WTC11 (cell line): ENCODE measurements at regions not wholly inside any gene's neighbourhood (a gene's known extent, or its start where the extent isn't known, plus 50 kb on each side); places are given as distances from the start of the nearest gene placed in this dataset.

Experiments used
- CBFB ChIP-seq: sonication (generic); formaldehyde crosslinking; IDR thresholded peaks from 2 replicates; pipeline ENCODE4 v1.8.1; 2022; ENCODE audit warnings: mild to moderate bottlenecking, low read depth, missing genetic modification reagents
- CREB1 ChIP-seq: sonication (generic); formaldehyde crosslinking; IDR thresholded peaks from 2 replicates; pipeline ENCODE4 v1.8.0; 2023; ENCODE audit warnings: mild to moderate bottlenecking, missing genetic modification reagents
- ELF4 ChIP-seq: sonication (generic); formaldehyde crosslinking; IDR thresholded peaks from 2 replicates; pipeline ENCODE4 v1.8.1; 2022; ENCODE audit warnings: low read depth, mild to moderate bottlenecking, moderate library complexity, missing genetic modification reagents
- ESRRA ChIP-seq: sonication (generic); formaldehyde crosslinking; IDR thresholded peaks from 2 replicates; pipeline ENCODE4 v1.8.1; 2022; ENCODE audit warnings: mild to moderate bottlenecking, missing genetic modification reagents, borderline replicate concordance
- NFE2L1 ChIP-seq: sonication (generic); formaldehyde crosslinking; IDR thresholded peaks from 2 replicates; pipeline ENCODE4 v1.8.1; 2023; ENCODE audit warnings: missing genetic modification reagents
- SOX15 ChIP-seq: fragments of 250-450 bp; sonication (Bioruptor Pico); IDR thresholded peaks from 2 replicates; pipeline ENCODE4 v1.9.0; 2021; ENCODE audit warnings: mild to moderate bottlenecking
- ZNF263 ChIP-seq: sonication (generic); formaldehyde crosslinking; IDR thresholded peaks from 2 replicates; pipeline ENCODE4 v1.8.1; 2022; ENCODE audit warnings: low read depth, mild to moderate bottlenecking, moderate library complexity, missing genetic modification reagents
- TF ChIP-seq, protein P1 (sequence below): fragments of 200-600 bp; IDR thresholded peaks from 2 replicates; pipeline ENCODE4 v1.8.0; 2022; ENCODE audit warnings: antibody characterized with exemption

DNA sequence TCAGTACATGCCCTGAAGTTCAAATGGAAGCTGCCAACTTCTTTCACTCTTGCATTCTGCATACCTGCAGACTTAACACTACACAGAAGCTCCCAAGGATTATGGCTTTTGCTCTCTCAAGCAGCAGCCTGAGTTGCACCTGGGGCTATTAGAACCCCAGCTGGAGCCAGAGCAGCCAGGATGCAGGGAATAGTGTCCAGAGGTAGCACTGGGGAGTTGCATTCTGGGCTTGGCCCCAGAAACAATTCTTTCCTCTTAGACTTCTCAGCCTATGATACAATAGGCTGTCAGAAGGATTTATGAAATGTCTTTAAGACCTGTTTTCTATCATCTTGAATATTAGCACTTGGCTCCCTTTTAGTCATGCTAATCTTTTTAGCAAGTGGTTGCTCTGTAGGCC lies 886.7 kb upstream of the GHITM start:
- TF ChIP-seq CREB1 (CRISPR knock-in tag) (no peak), ELF4 (CRISPR knock-in tag) (no peak), ZNF263 (CRISPR knock-in tag) (no peak), NFE2L1 (no peak), CBFB (no peak), ESRRA (CRISPR knock-in tag) (no peak), SOX15 (CRISPR knock-in tag) (no peak)
- TF ChIP-seq, protein P1, sequence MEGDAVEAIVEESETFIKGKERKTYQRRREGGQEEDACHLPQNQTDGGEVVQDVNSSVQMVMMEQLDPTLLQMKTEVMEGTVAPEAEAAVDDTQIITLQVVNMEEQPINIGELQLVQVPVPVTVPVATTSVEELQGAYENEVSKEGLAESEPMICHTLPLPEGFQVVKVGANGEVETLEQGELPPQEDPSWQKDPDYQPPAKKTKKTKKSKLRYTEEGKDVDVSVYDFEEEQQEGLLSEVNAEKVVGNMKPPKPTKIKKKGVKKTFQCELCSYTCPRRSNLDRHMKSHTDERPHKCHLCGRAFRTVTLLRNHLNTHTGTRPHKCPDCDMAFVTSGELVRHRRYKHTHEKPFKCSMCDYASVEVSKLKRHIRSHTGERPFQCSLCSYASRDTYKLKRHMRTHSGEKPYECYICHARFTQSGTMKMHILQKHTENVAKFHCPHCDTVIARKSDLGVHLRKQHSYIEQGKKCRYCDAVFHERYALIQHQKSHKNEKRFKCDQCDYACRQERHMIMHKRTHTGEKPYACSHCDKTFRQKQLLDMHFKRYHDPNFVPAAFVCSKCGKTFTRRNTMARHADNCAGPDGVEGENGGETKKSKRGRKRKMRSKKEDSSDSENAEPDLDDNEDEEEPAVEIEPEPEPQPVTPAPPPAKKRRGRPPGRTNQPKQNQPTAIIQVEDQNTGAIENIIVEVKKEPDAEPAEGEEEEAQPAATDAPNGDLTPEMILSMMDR, result no peak
